GM12878 (cell line): ENCODE measurements at regions not wholly inside any gene's neighbourhood (a gene's known extent, or its start where the extent isn't known, plus 50 kb on each side); places are given as distances from the start of the nearest gene placed in this dataset.

Source experiments
- ATAC-seq: fragments of 200-7000 bp; cut with Tn5 transposase; 3 replicates; pipeline ENCODE4 v1.9.1; 2020; ENCODE audit warnings: mild to moderate bottlenecking, moderate library complexity
- BruUV-seq: library from RNA; stranded (reverse); fragments of 400-500 nt; replicated peaks from 2 replicates; lab custom pipeline; 2021; lab: Mats Ljungman, UMichigan
- CTCF ChIA-PET: fragments of 300-600 bp; sonication (Branson Sonifier 250); formaldehyde crosslinking; extraction: SDS; loops from one replicate; lab custom pipeline; 2021; ENCODE audit warnings: inconsistent platforms; lab: Yijun Ruan, JAX
- POLR2A ChIA-PET: fragments of 350-600 bp; formaldehyde crosslinking; extraction: SDS; loops from one replicate; lab custom pipeline; 2021; ENCODE audit warnings: inconsistent platforms; lab: Charles Lee
- RAD21 ChIA-PET: fragments of 300-600 bp; sonication (Branson Sonifier 250); formaldehyde crosslinking; loops from one replicate; lab custom pipeline; 2023; ENCODE audit warnings: antibody characterized with exemption; ENCODE audit not compliant: unreplicated experiment; lab: Charles Lee
- SMC1A ChIA-PET: fragments of 300-600 bp; sonication (Branson Sonifier 250); formaldehyde crosslinking; loops from one replicate; lab custom pipeline; 2023; ENCODE audit not compliant: unreplicated experiment, uncharacterized antibody; lab: Charles Lee
- DNase-seq: peaks from one replicate; pipeline ENCODE4 v3.0.0-alpha.2; 2011; ENCODE audit warnings: low read depth, low spot score
- FAIRE-seq: peaks from 3 replicates; lab custom pipeline; 2011; peaks lifted over from hg19 to GRCh38; lab: Jason Lieb, UNC
- H2AFZ ChIP-seq: 2 replicates; pipeline ENCODE4 v1.6.0; 2011; ENCODE audit warnings: low read depth, low read length, control low read depth; ENCODE audit not compliant: control insufficient read depth
- H3K27ac ChIP-seq: 2 replicates; pipeline ENCODE4 v1.5.1; 2011; ENCODE audit warnings: control low read depth; ENCODE audit not compliant: control insufficient read depth, insufficient read depth
- H3K27me3 ChIP-seq, 2 experiments: replicated peaks in 1 of 2; 2 replicates each; pipeline versions ENCODE4 v1.6.0 to v1.6.1; 2011; ENCODE audit warnings: low read length in 1 of 2; ENCODE audit not compliant: control insufficient read depth in 2 of 2, insufficient read depth in 2 of 2
- H3K36me3 ChIP-seq, 2 experiments: 2 replicates each; pipeline ENCODE4 v1.5.1; 2011; ENCODE audit warnings: low read length in 1 of 2; ENCODE audit not compliant: control insufficient read depth in 2 of 2, insufficient read depth in 2 of 2
- H3K4me1 ChIP-seq: 2 replicates; pipeline ENCODE4 v1.6.1; 2011; ENCODE audit warnings: mild to moderate bottlenecking, low read length, moderate library complexity, mixed read lengths; ENCODE audit not compliant: control insufficient read depth, insufficient read depth
- H3K4me2 ChIP-seq: 2 replicates; pipeline ENCODE4 v1.6.0; 2011; ENCODE audit warnings: control low read depth; ENCODE audit not compliant: control insufficient read depth, insufficient read depth
- H3K4me3 ChIP-seq: fragments of 200-600 bp; sonication (generic); 2 replicates; pipeline ENCODE4 v1.5.1; 2016
- H3K79me2 ChIP-seq: 2 replicates; pipeline ENCODE4 v1.6.0; 2011; ENCODE audit warnings: low read length; ENCODE audit not compliant: control insufficient read depth, insufficient read depth
- H3K9ac ChIP-seq: 2 replicates; pipeline ENCODE4 v1.8.0; 2011; ENCODE audit warnings: low read length, control low read depth, mixed read lengths; ENCODE audit not compliant: control insufficient read depth, insufficient read depth
- H3K9me3 ChIP-seq: replicated peaks from 3 replicates; pipeline ENCODE4 v1.5.1; 2011; ENCODE audit warnings: mild to moderate bottlenecking, low read length; ENCODE audit not compliant: control insufficient read depth, insufficient read depth
- H4K20me1 ChIP-seq: 2 replicates; pipeline ENCODE4 v1.6.0; 2011; ENCODE audit not compliant: control insufficient read depth, insufficient read depth
- ATF3 ChIP-seq: IDR thresholded peaks from 2 replicates; pipeline ENCODE4 v1.6.1; 2011; ENCODE audit warnings: low read depth, mild to moderate bottlenecking, low read length, moderate library complexity, borderline replicate concordance; ENCODE audit errors: extremely low read depth
- CREM ChIP-seq: IDR thresholded peaks from 2 replicates; pipeline ENCODE4 v1.6.1; 2014; ENCODE audit warnings: antibody characterized with exemption, low read depth
- EED ChIP-seq: sonication (generic); IDR thresholded peaks from 2 replicates; pipeline ENCODE4 v1.6.1; 2016; ENCODE audit warnings: antibody characterized with exemption, low read depth
- EGR1 ChIP-seq, 2 experiments: IDR thresholded peaks; 1 replicate in 1 of 2; 2 replicates in 1 of 2; pipeline ENCODE4 v1.6.1; 2011 to 2012; ENCODE audit warnings: low read depth in 2 of 2, low read length in 2 of 2, borderline replicate concordance in 1 of 2, mild to moderate bottlenecking in 1 of 2, moderate library complexity in 1 of 2
- ELK1 ChIP-seq: IDR thresholded peaks from 2 replicates; pipeline ENCODE4 v1.6.1; 2012; ENCODE audit warnings: low read depth, low read length, improper control_type of control experiment
- MEF2B ChIP-seq: fragments of 450-650 bp; IDR thresholded peaks from 2 replicates; pipeline ENCODE4 v1.6.1; 2018; ENCODE audit warnings: mild to moderate bottlenecking, moderate library complexity; ENCODE audit not compliant: partially characterized antibody, poor library complexity, severe bottlenecking
- NR2C2 ChIP-seq: IDR thresholded peaks from 2 replicates; pipeline ENCODE4 v1.6.1; 2011; ENCODE audit warnings: borderline replicate concordance, low read depth; ENCODE audit not compliant: control insufficient read depth, insufficient read length
- NR2F1 ChIP-seq: fragments of 450-650 bp; conservative IDR thresholded peaks from 2 replicates; pipeline ENCODE4 v1.6.1; 2017; ENCODE audit warnings: mild to moderate bottlenecking
- REST ChIP-seq: IDR thresholded peaks from 2 replicates; pipeline ENCODE4 v1.6.1; 2012; ENCODE audit warnings: mild to moderate bottlenecking, low read depth, low read length
- TCF12 ChIP-seq: IDR thresholded peaks from 2 replicates; pipeline ENCODE4 v1.6.1; 2011; ENCODE audit warnings: low read depth, mild to moderate bottlenecking, low read length
- USF1 ChIP-seq: IDR thresholded peaks from 2 replicates; pipeline ENCODE4 v1.6.1; 2011; ENCODE audit warnings: borderline replicate concordance, low read depth, mild to moderate bottlenecking, moderate library complexity, mixed read lengths, low read length; ENCODE audit not compliant: insufficient read depth; ENCODE audit errors: extremely low read length
- USF2 ChIP-seq: IDR thresholded peaks from 2 replicates; pipeline ENCODE4 v1.6.1; 2011; ENCODE audit warnings: low read depth, low read length, improper control_type of control experiment, borderline replicate concordance
- WRNIP1 ChIP-seq: IDR thresholded peaks from 2 replicates; pipeline ENCODE4 v1.6.1; 2011; ENCODE audit warnings: low read depth, low read length, improper control_type of control experiment, borderline replicate concordance
- WGBS: methylation state at CpG from one replicate; pipeline ENCODE4 v1.1.6; 2016; ENCODE audit warnings: low lambda C conversion rate; ENCODE audit not compliant: insufficient replicate concordance, insufficient coverage; ENCODE audit errors: missing lambda C conversion rate; 5-methylcytosine and 5-hydroxymethylcytosine counted together
- in situ Hi-C: fragments of 300-500 bp; cut with MboI; formaldehyde crosslinking; loops from 9 replicates; pipeline ENCODE4 v1.14.3; 2018; ENCODE audit warnings: mixed read lengths
- intact Hi-C: fragments of 100-400 bp; cut with micrococcal nuclease; formaldehyde crosslinking; loops from one replicate; pipeline ENCODE4 v1.14.2; 2022; ENCODE audit not compliant: unreplicated experiment

- POLR2A ChIA-PET = no interaction called here
- Histone ChIP-seq H3K27me3 (no peaks in the 10 kb centered on the region), H3K9ac (no peak overlapping the region), H3K9me3 (no peaks in the 10 kb centered on the region; the same call in 2 of the 3 replicates), H3K27ac (no peak overlapping the region), H3K4me1 (no peaks in the 10 kb centered on the region), H3K79me2 (no peaks in the 10 kb centered on the region), H3K4me3 (no peak overlapping the region), H4K20me1 (no peaks in the 10 kb centered on the region), H2AFZ (no peak overlapping the region), H3K36me3 (no peaks in the 10 kb centered on the region), H3K4me2 (no peak overlapping the region)
- FAIRE-seq (no peak), DNase-seq (no peak), ATAC-seq (no peak)
- in situ Hi-C loops (no loop called here), intact Hi-C loops (no loop called here)
- WGBS = 46% methylated on average over 11 of the region's 11 CpGs
- CTCF ChIA-PET = no interaction called here
- no TSS peak for BruUV-seq
- TF ChIP-seq NR2C2 = no peak
- TF ChIP-seq ELK1 = no peak
- no peak for TF ChIP-seq EED
- no peak for TF ChIP-seq USF1
- no peak for TF ChIP-seq REST
- TF ChIP-seq NR2F1 = no peak
- TF ChIP-seq MEF2B = no peak
- no peak for TF ChIP-seq CREM
- no peak for TF ChIP-seq WRNIP1
- TF ChIP-seq EGR1 (IDR thresholded peaks at IDR 0.05; ENCODE audit: borderline replicate concordance in 1 of 2, low read depth in 2 of 2, low read length in 2 of 2) = no peak
- TF ChIP-seq ATF3 = no peak
- no peak for TF ChIP-seq TCF12
- TF ChIP-seq USF2 = no peak
- RAD21 ChIA-PET = no interaction called here
- SMC1A ChIA-PET = no interaction called here
Observed at GRCh38 chr5:2658447-2658846, 93.0 kb downstream of the IRX2 start.
